GOT3 (cell line): ENCODE measurements at regions not wholly inside any gene's neighbourhood (a gene's known extent, or its start where the extent isn't known, plus 50 kb on each side); places are given as distances from the start of the nearest gene placed in this dataset.

Source experiments
- DNase-seq: peaks from one replicate; lab custom pipeline; 2025; ENCODE audit warnings: mixed read lengths; lab: John Stamatoyannopoulos, UW

- DNase-seq, result peak; percentile 41
These were observed 118.8 kb upstream of the RPS23 start for GRCh38 chr5:82396871-82397514.

- no peak for DNase-seq
These were observed 118.2 kb upstream of the RPS23 start for GRCh38 chr5:82396396-82396795.

GRCh38 chr5:82393951-82394350 lies 115.8 kb upstream of the RPS23 start:
- DNase-seq, result no peak

- DNase-seq, result no peak
These were observed 111.9 kb upstream of the RPS23 start for GRCh38 chr5:82390088-82390487.

GRCh38 chr5:82389347-82389746 lies 111.2 kb upstream of the RPS23 start:
- DNase-seq, result no peak

- no peak for DNase-seq
These were observed 110.0 kb upstream of the RPS23 start for GRCh38 chr5:82388181-82388580.

GRCh38 chr5:82387819-82388166 lies 109.6 kb upstream of the RPS23 start:
- DNase-seq, result no peak

- no peak for DNase-seq
These were observed 109.1 kb upstream of the RPS23 start for GRCh38 chr5:82387001-82387818.

- DNase-seq, result no peak
These were observed 108.4 kb upstream of the RPS23 start for GRCh38 chr5:82386576-82386975.

GRCh38 chr5:82384034-82384750 lies 106.0 kb upstream of the RPS23 start:
- DNase-seq, result no peak

- no peak for DNase-seq
These were observed 103.4 kb upstream of the RPS23 start for GRCh38 chr5:82381591-82381990.

GRCh38 chr5:82376307-82376706 lies 98.2 kb upstream of the RPS23 start:
- DNase-seq, result no peak

- DNase-seq, result no peak
These were observed 97.5 kb upstream of the RPS23 start for GRCh38 chr5:82375488-82376244.

- no peak for DNase-seq
These were observed 96.5 kb upstream of the RPS23 start for GRCh38 chr5:82374637-82375036.

- DNase-seq, result no peak
These were observed 89.8 kb upstream of the RPS23 start for GRCh38 chr5:82367930-82368329.

- DNase-seq, result no peak
These were observed 87.6 kb upstream of the RPS23 start for GRCh38 chr5:82365744-82366228.

GRCh38 chr5:82365026-82365425 lies 86.9 kb upstream of the RPS23 start:
- DNase-seq, result no peak

GRCh38 chr5:82364497-82364896 lies 86.3 kb upstream of the RPS23 start:
- no peak for DNase-seq

GRCh38 chr5:82363524-82363923 lies 85.4 kb upstream of the RPS23 start:
- DNase-seq, result no peak

GRCh38 chr5:82362636-82363035 lies 84.5 kb upstream of the RPS23 start:
- no peak for DNase-seq

GRCh38 chr5:82360022-82360421 lies 81.9 kb upstream of the RPS23 start:
- no peak for DNase-seq

- DNase-seq, result no peak
These were observed 81.1 kb upstream of the RPS23 start for GRCh38 chr5:82359272-82359671.
